ENCODE measurements at regions not wholly inside any gene's neighbourhood (a gene's known extent, or its start where the extent isn't known, plus 50 kb on each side); places are given as distances from the start of the nearest gene placed in this dataset.

DNA sequence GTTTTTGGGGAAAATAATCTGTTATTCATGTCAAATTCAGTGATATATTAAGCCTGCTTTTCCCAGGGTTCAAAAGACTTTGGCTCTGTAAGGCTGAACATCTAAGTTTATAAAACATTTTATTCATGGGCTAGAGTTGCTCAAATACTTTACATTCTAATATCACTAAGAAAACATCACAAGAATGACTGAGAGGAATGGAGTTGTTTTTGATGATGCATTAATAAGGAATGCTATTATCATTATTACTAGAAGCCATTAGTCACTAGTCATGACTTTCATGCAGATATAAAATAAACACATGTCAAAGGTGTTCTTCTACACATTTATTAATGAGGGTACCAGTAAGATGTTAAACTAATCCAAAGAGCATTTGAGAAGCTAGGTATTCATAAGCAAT, 185.5 kb upstream of the KCNN2 start:
- H3K9ac ChIP-seq (ENCODE audit: low read depth, low read length) = no peak overlapping the region
- peaks cover 2% of the 10 kb centered on the region for H3K4me1 ChIP-seq (ENCODE audit: control insufficient read depth, insufficient read depth, low read length)

GRCh38 chr5:114179134-114179533, 182.7 kb upstream of the KCNN2 start:
- Histone ChIP-seq H3K4me3 (ENCODE audit: low read depth, low read length) (no peak overlapping the region), H3K4me1 (ENCODE audit: control insufficient read depth, insufficient read depth, low read length) (peaks cover 2% of the 10 kb centered on the region), H3K9me3 (ENCODE audit: control insufficient read depth, insufficient read depth, low read length) (no peaks in the 10 kb centered on the region), H3K9ac (ENCODE audit: low read depth, low read length) (no peak overlapping the region), H3K36me3 (ENCODE audit: control insufficient read depth, insufficient read depth, low read length) (no peaks in the 10 kb centered on the region), H3K27me3 (ENCODE audit: control insufficient read depth, insufficient read depth, low read length) (no peaks in the 10 kb centered on the region)

More for the DNA sequence above, 185.5 kb upstream of the KCNN2 start:
- Histone ChIP-seq H3K4me3 (ENCODE audit: low read depth, low read length) (no peak overlapping the region), H3K9me3 (ENCODE audit: control insufficient read depth, insufficient read depth, low read length) (no peaks in the 10 kb centered on the region), H3K27me3 (ENCODE audit: control insufficient read depth, insufficient read depth, low read length) (no peaks in the 10 kb centered on the region), H3K36me3 (ENCODE audit: control insufficient read depth, insufficient read depth, low read length) (no peaks in the 10 kb centered on the region)

DNA sequence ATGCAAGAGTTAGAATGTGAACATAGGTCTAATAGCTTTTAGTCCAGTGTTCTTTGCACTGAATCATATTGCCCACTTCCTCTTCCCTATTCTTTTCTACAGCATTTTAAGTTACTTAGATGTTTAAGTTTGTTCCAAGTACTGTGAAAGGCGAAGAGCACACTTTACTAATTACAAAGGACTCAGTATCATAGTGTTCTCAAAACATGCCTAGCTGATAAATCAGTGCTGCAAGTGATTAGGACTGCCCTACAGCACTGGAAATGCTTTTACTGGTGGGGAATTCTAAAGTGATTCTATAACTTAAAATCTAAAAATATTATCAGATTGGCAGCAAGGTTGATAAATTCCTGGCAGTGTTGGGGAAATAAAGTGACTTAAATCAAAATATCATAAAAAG, 177.9 kb upstream of the KCNN2 start:
- Histone ChIP-seq H3K36me3 (ENCODE audit: control insufficient read depth, insufficient read depth, low read length) (no peaks in the 10 kb centered on the region), H3K4me3 (ENCODE audit: low read depth, low read length) (no peak overlapping the region), H3K9ac (ENCODE audit: low read depth, low read length) (no peak overlapping the region), H3K9me3 (ENCODE audit: control insufficient read depth, insufficient read depth, low read length) (no peaks in the 10 kb centered on the region), H3K27me3 (ENCODE audit: control insufficient read depth, insufficient read depth, low read length) (no peaks in the 10 kb centered on the region), H3K4me1 (ENCODE audit: control insufficient read depth, insufficient read depth, low read length) (no peaks in the 10 kb centered on the region)

- H3K4me3 ChIP-seq (ENCODE audit: low read depth, low read length) = no peak overlapping the region
- H3K9me3 ChIP-seq (ENCODE audit: control insufficient read depth, insufficient read depth, low read length) = no peaks in the 10 kb centered on the region
- no peak overlapping the region for H3K9ac ChIP-seq (ENCODE audit: low read depth, low read length)
- H3K27me3 ChIP-seq (ENCODE audit: control insufficient read depth, insufficient read depth, low read length) = no peaks in the 10 kb centered on the region
- H3K36me3 ChIP-seq (ENCODE audit: control insufficient read depth, insufficient read depth, low read length) = no peaks in the 10 kb centered on the region
- no peaks in the 10 kb centered on the region for H3K4me1 ChIP-seq (ENCODE audit: control insufficient read depth, insufficient read depth, low read length)
Observed at GRCh38 chr5:114185274-114185673, 176.6 kb upstream of the KCNN2 start.

DNA sequence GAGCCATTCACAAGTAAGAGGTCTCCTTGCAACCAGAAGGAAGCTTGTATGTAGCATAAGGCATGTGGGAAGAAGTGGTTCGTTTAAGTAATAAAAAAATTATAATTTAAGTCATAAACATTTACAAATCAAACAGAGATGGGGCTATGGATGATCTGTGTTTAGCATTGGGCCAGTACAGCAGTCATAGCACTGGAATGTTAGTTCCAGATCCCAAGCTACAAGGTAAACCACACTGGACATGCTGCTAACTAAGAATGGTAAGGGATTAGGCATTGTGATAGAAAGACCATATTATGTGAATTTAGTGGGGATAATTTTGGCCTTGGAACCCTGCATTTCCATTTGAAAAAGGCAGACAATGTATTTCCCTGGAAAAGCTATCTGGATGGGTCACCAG, 170.4 kb upstream of the KCNN2 start:
- Histone ChIP-seq H3K4me1 (ENCODE audit: control insufficient read depth, insufficient read depth, low read length) (no peaks in the 10 kb centered on the region), H3K36me3 (ENCODE audit: control insufficient read depth, insufficient read depth, low read length) (no peaks in the 10 kb centered on the region), H3K27me3 (ENCODE audit: control insufficient read depth, insufficient read depth, low read length) (no peaks in the 10 kb centered on the region), H3K9me3 (ENCODE audit: control insufficient read depth, insufficient read depth, low read length) (no peaks in the 10 kb centered on the region), H3K9ac (ENCODE audit: low read depth, low read length) (no peak overlapping the region), H3K4me3 (ENCODE audit: low read depth, low read length) (no peak overlapping the region)

- Histone ChIP-seq H3K4me3 (ENCODE audit: low read depth, low read length) (no peak overlapping the region), H3K4me1 (ENCODE audit: control insufficient read depth, insufficient read depth, low read length) (no peaks in the 10 kb centered on the region), H3K9me3 (ENCODE audit: control insufficient read depth, insufficient read depth, low read length) (no peaks in the 10 kb centered on the region), H3K9ac (ENCODE audit: low read depth, low read length) (no peak overlapping the region), H3K27me3 (ENCODE audit: control insufficient read depth, insufficient read depth, low read length) (no peaks in the 10 kb centered on the region), H3K36me3 (ENCODE audit: control insufficient read depth, insufficient read depth, low read length) (no peaks in the 10 kb centered on the region)
Observed at GRCh38 chr5:114192108-114192507, 169.8 kb upstream of the KCNN2 start.

- H3K36me3 ChIP-seq (ENCODE audit: control insufficient read depth, insufficient read depth, low read length) = no peaks in the 10 kb centered on the region
- no peak overlapping the region for H3K4me3 ChIP-seq (ENCODE audit: low read depth, low read length)
- no peaks in the 10 kb centered on the region for H3K27me3 ChIP-seq (ENCODE audit: control insufficient read depth, insufficient read depth, low read length)
- no peaks in the 10 kb centered on the region for H3K4me1 ChIP-seq (ENCODE audit: control insufficient read depth, insufficient read depth, low read length)
- no peaks in the 10 kb centered on the region for H3K9me3 ChIP-seq (ENCODE audit: control insufficient read depth, insufficient read depth, low read length)
- H3K9ac ChIP-seq (ENCODE audit: low read depth, low read length) = no peak overlapping the region
Observed at GRCh38 chr5:114201332-114201731, 160.5 kb upstream of the KCNN2 start.

- no peaks in the 10 kb centered on the region for H3K27me3 ChIP-seq (ENCODE audit: control insufficient read depth, insufficient read depth, low read length)
- H3K4me1 ChIP-seq (ENCODE audit: control insufficient read depth, insufficient read depth, low read length) = no peaks in the 10 kb centered on the region
- H3K9ac ChIP-seq (ENCODE audit: low read depth, low read length) = no peak overlapping the region
- H3K4me3 ChIP-seq (ENCODE audit: low read depth, low read length) = no peak overlapping the region
- no peaks in the 10 kb centered on the region for H3K9me3 ChIP-seq (ENCODE audit: control insufficient read depth, insufficient read depth, low read length)
- no peaks in the 10 kb centered on the region for H3K36me3 ChIP-seq (ENCODE audit: control insufficient read depth, insufficient read depth, low read length)
Observed at GRCh38 chr5:114204923-114205322, 156.9 kb upstream of the KCNN2 start.

DNA sequence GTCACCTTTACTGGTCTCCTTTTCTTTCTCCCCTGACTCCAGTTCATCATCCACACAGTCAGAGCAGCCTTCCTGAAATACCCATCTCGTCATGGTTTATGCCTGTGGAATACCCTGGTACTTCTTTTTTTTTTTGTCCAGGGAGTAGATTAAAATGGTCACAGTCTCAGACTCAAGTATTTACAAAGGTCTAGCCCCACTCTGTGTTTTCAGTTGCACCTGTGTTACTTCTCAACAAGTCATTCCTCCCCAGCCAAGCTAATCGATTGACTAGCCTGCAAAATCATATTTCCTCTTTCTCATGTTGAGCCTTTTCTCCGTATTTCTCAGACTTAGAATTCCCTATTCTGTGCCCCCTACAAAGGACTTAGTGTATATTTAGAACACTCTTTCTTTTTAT, 155.2 kb upstream of the KCNN2 start:
- Histone ChIP-seq H3K27me3 (ENCODE audit: control insufficient read depth, insufficient read depth, low read length) (no peaks in the 10 kb centered on the region), H3K9me3 (ENCODE audit: control insufficient read depth, insufficient read depth, low read length) (no peaks in the 10 kb centered on the region)

DNA sequence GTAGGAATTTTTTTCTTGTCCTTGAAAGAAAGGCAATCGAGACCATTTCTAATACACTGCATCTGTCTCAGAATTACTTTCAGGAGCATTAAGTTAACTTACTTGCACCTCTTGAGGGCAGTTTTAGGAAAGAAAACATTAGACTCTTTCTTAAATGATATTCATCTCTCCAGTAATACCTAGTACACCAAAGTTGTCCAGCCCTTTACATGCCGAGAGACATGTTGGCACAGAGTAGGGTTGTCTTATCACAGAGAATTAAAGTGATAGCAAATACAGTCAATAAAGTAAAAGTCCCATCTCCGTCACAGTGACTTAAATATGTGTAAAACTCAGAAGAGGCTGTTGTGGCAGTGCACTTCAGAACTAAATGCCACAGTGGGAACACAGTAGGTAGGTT, 154.3 kb upstream of the KCNN2 start:
- H3K27me3 ChIP-seq (ENCODE audit: control insufficient read depth, insufficient read depth, low read length) = no peaks in the 10 kb centered on the region
- no peaks in the 10 kb centered on the region for H3K4me1 ChIP-seq (ENCODE audit: control insufficient read depth, insufficient read depth, low read length)
- no peaks in the 10 kb centered on the region for H3K9me3 ChIP-seq (ENCODE audit: control insufficient read depth, insufficient read depth, low read length)
- no peak overlapping the region for H3K9ac ChIP-seq (ENCODE audit: low read depth, low read length)
- no peak overlapping the region for H3K4me3 ChIP-seq (ENCODE audit: low read depth, low read length)
- H3K36me3 ChIP-seq (ENCODE audit: control insufficient read depth, insufficient read depth, low read length) = no peaks in the 10 kb centered on the region

More for the DNA sequence above, 155.2 kb upstream of the KCNN2 start:
- Histone ChIP-seq H3K36me3 (ENCODE audit: control insufficient read depth, insufficient read depth, low read length) (no peaks in the 10 kb centered on the region), H3K9ac (ENCODE audit: low read depth, low read length) (no peak overlapping the region), H3K4me3 (ENCODE audit: low read depth, low read length) (no peak overlapping the region), H3K4me1 (ENCODE audit: control insufficient read depth, insufficient read depth, low read length) (no peaks in the 10 kb centered on the region)

DNA sequence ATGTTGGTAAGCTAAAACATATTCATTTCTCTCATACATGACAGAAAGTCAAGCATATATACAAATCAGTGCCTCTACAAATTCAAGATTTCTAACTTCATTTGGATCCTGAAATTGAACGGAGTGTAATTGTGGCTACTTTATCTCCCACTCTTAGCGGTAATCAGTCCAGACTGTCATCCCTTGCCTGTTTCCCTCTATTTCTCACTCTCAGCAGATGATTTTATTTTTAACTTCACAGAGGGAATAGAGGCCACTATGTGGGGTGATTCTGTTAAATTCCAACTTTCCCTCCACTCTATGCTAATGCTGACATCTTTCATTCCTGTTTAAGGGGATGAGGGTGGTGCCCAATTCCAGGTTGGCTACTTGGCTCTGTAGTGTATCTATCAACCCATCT, 153.8 kb upstream of the KCNN2 start:
- Histone ChIP-seq H3K27me3 (ENCODE audit: control insufficient read depth, insufficient read depth, low read length) (no peaks in the 10 kb centered on the region), H3K9me3 (ENCODE audit: control insufficient read depth, insufficient read depth, low read length) (no peaks in the 10 kb centered on the region), H3K4me3 (ENCODE audit: low read depth, low read length) (no peak overlapping the region), H3K36me3 (ENCODE audit: control insufficient read depth, insufficient read depth, low read length) (no peaks in the 10 kb centered on the region), H3K4me1 (ENCODE audit: control insufficient read depth, insufficient read depth, low read length) (no peaks in the 10 kb centered on the region), H3K9ac (ENCODE audit: low read depth, low read length) (no peak overlapping the region)

DNA sequence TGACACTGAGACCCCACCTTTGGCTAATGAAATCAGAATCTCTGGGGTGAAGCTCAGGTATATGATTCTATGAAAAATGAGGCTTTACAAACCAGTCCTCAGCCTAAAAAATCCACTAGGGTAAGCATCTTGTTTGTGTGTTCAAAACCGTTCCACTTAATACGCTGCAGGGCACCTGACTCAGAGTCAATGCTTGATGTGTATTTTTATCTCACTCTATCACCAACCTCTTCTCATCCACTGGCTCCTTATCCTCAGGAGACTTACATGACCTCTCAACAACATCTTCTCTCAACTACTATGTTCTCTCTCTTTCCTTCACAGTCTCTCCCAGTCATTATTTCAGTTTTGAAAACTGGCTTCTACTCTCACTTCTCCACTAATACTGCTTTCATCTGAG, 153.3 kb upstream of the KCNN2 start:
- Histone ChIP-seq H3K27me3 (ENCODE audit: control insufficient read depth, insufficient read depth, low read length) (no peaks in the 10 kb centered on the region), H3K4me1 (ENCODE audit: control insufficient read depth, insufficient read depth, low read length) (no peaks in the 10 kb centered on the region), H3K4me3 (ENCODE audit: low read depth, low read length) (no peak overlapping the region), H3K36me3 (ENCODE audit: control insufficient read depth, insufficient read depth, low read length) (no peaks in the 10 kb centered on the region), H3K9ac (ENCODE audit: low read depth, low read length) (no peak overlapping the region), H3K9me3 (ENCODE audit: control insufficient read depth, insufficient read depth, low read length) (no peaks in the 10 kb centered on the region)

GRCh38 chr5:114210662-114211061, 151.2 kb upstream of the KCNN2 start:
- no peak overlapping the region for H3K9ac ChIP-seq (ENCODE audit: low read depth, low read length)

More at GRCh38 chr5:114210662-114211061, 151.2 kb upstream of the KCNN2 start:
- Histone ChIP-seq H3K4me3 (ENCODE audit: low read depth, low read length) (no peak overlapping the region), H3K27me3 (ENCODE audit: control insufficient read depth, insufficient read depth, low read length) (no peaks in the 10 kb centered on the region), H3K9me3 (ENCODE audit: control insufficient read depth, insufficient read depth, low read length) (no peaks in the 10 kb centered on the region), H3K36me3 (ENCODE audit: control insufficient read depth, insufficient read depth, low read length) (no peaks in the 10 kb centered on the region), H3K4me1 (ENCODE audit: control insufficient read depth, insufficient read depth, low read length) (no peaks in the 10 kb centered on the region)

Data from iPS-15b (cell line).